GM23338 (cell line): ENCODE measurements at regions not wholly inside any gene's neighbourhood (a gene's known extent, or its start where the extent isn't known, plus 50 kb on each side); places are given as distances from the start of the nearest gene placed in this dataset.
A peak's percentile ranks its signal among the peaks of the same experiment; 100 is the strongest.

Source experiments
- ATAC-seq: fragments of 200-7000 bp; cut with Tn5 transposase; 3 replicates; pipeline ENCODE4 v1.9.1; 2020
- DNase-seq: peaks from one replicate; pipeline ENCODE4 v3.0.0-alpha.2; 2015; ENCODE audit warnings: low spot score
- H2AFZ ChIP-seq: fragments of 200-600 bp; sonication (generic); 2 replicates; pipeline ENCODE4 v1.8.0; 2016; ENCODE audit warnings: antibody characterized with exemption, mild to moderate bottlenecking, moderate library complexity
- H3F3A ChIP-seq: fragments of 200-600 bp; sonication (generic); replicated peaks from 2 replicates; pipeline ENCODE4 v1.8.0; 2017; ENCODE audit warnings: antibody characterized with exemption, mixed run types, low read depth
- H3K27ac ChIP-seq: fragments of 200-600 bp; sonication (generic); 2 replicates; pipeline ENCODE4 v1.6.1; 2016; ENCODE audit warnings: low read depth
- H3K27me3 ChIP-seq: fragments of 200-600 bp; sonication (generic); 2 replicates; pipeline ENCODE4 v1.8.0; 2016; ENCODE audit warnings: mild to moderate bottlenecking, mixed run types, moderate library complexity; ENCODE audit not compliant: insufficient read depth
- H3K36me3 ChIP-seq: fragments of 200-600 bp; sonication (generic); 2 replicates; pipeline ENCODE4 v1.8.0; 2016; ENCODE audit warnings: mild to moderate bottlenecking; ENCODE audit not compliant: insufficient read depth
- H3K4me1 ChIP-seq: fragments of 200-600 bp; sonication (generic); 2 replicates; pipeline ENCODE4 v1.8.0; 2016; ENCODE audit warnings: mild to moderate bottlenecking, moderate library complexity; ENCODE audit not compliant: insufficient read depth
- H3K4me2 ChIP-seq: fragments of 200-600 bp; sonication (generic); 2 replicates; pipeline ENCODE4 v1.7.1; 2017; ENCODE audit warnings: mixed run types
- H3K4me3 ChIP-seq: fragments of 200-600 bp; sonication (generic); 2 replicates; pipeline ENCODE4 v1.6.1; 2016; ENCODE audit warnings: mixed run types
- H3K79me2 ChIP-seq: fragments of 200-600 bp; sonication (generic); replicated peaks from 2 replicates; pipeline ENCODE4 v1.8.0; 2017; ENCODE audit warnings: mild to moderate bottlenecking; ENCODE audit not compliant: insufficient read depth
- H3K9me2 ChIP-seq: fragments of 200-600 bp; sonication (generic); 2 replicates; pipeline ENCODE4 v1.8.0; 2017; ENCODE audit not compliant: insufficient read depth
- H4K20me1 ChIP-seq: fragments of 200-600 bp; sonication (generic); replicated peaks from 2 replicates; pipeline ENCODE4 v1.8.0; 2017; ENCODE audit warnings: mild to moderate bottlenecking; ENCODE audit not compliant: insufficient read depth
- H3K27ac Mint-ChIP-seq: 2 replicates; pipeline ENCODE4 v1.8.0; 2020; ENCODE audit warnings: inconsistent platforms, mild to moderate bottlenecking, moderate library complexity, mixed read lengths
- H3K27me3 Mint-ChIP-seq: 3 replicates; pipeline ENCODE4 v1.8.0; 2022; ENCODE audit warnings: low read depth, mild to moderate bottlenecking, moderate library complexity, mixed read lengths, inconsistent platforms; ENCODE audit not compliant: insufficient read depth, poor library complexity
- H3K36me3 Mint-ChIP-seq: 3 replicates; pipeline ENCODE4 v1.8.0; 2021; ENCODE audit warnings: low read depth, mild to moderate bottlenecking, inconsistent platforms, moderate library complexity, mixed read lengths
- H3K4me1 Mint-ChIP-seq: 3 replicates; pipeline ENCODE4 v1.8.0; 2020; ENCODE audit warnings: mild to moderate bottlenecking, inconsistent platforms, mixed read lengths
- H3K4me3 Mint-ChIP-seq: 3 replicates; pipeline ENCODE4 v1.8.0; 2021; ENCODE audit warnings: moderate library complexity, mild to moderate bottlenecking, inconsistent platforms, mixed read lengths
- H3K9me3 Mint-ChIP-seq: 3 replicates; pipeline ENCODE4 v1.8.0; 2020; ENCODE audit warnings: moderate library complexity, mild to moderate bottlenecking, inconsistent platforms, mixed read lengths
- CREB1 ChIP-seq: fragments of 250-450 bp; sonication (Bioruptor Pico); IDR thresholded peaks from 2 replicates; pipeline ENCODE4 v1.5.0; 2020; ENCODE audit warnings: low read depth, mild to moderate bottlenecking, moderate library complexity
- EZH2 ChIP-seq: fragments of 200-600 bp; sonication (generic); IDR thresholded peaks from one replicate; pipeline ENCODE4 v1.8.0; 2017; ENCODE audit warnings: antibody characterized with exemption, mild to moderate bottlenecking, low read depth; ENCODE audit not compliant: unreplicated experiment
- NANOG ChIP-seq: IDR thresholded peaks from 2 replicates; pipeline ENCODE4 v1.6.1; 2016; ENCODE audit warnings: antibody characterized with exemption, borderline replicate concordance
- TF ChIP-seq, protein P1 (sequence below), 2 experiments: fragments of 200-600 bp in 1 of 2; sonication (generic) in 1 of 2; conservative IDR thresholded peaks; 2 replicates each; pipeline versions ENCODE4 v1.5.1 to v1.6.1; 2016 to 2017; ENCODE audit warnings: antibody characterized with exemption in 2 of 2, low read depth in 2 of 2, mild to moderate bottlenecking in 2 of 2, moderate library complexity in 1 of 2
- TF ChIP-seq, protein P2 (sequence below): IDR thresholded peaks from 2 replicates; pipeline ENCODE4 v1.6.1; 2016; ENCODE audit warnings: antibody characterized with exemption
- TF ChIP-seq, protein P3 (sequence below): fragments of 250-450 bp; sonication (Bioruptor Pico); IDR thresholded peaks from 2 replicates; pipeline ENCODE4 v1.5.0; 2020; ENCODE audit warnings: mild to moderate bottlenecking, moderate library complexity

DNA sequence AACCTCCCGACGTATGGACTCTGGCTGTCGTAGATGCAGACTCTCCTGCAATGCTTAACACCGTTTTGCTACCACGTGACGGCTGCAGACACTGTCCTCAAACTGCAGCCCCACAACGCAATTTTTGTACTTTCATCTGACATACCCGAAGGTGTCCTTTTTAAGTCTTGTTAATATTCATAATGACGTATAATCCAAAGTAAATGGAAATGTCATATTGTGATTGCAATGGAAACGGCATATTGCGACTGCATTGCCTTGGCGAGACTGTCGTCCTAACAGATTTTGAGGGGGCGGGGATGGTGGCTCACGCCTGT lies 79.3 kb upstream of the TBC1D3K start:
- no peaks in the 10 kb centered on the region for H3K9me2 ChIP-seq
- H3K4me1 ChIP-seq = peaks cover 5% of the 10 kb centered on the region; the same call in 1 of the 2 replicates
- no peaks in the 10 kb centered on the region for H3K79me2 ChIP-seq
- TF ChIP-seq NANOG = no peak
- H3K4me2 ChIP-seq = peak overlapping the region; percentile 91; the same call in 1 of the 2 replicates
- H3K27me3 ChIP-seq = no peaks in the 10 kb centered on the region
- H4K20me1 ChIP-seq = no peaks in the 10 kb centered on the region
- no peak for DNase-seq
- H3K27ac ChIP-seq = no peak overlapping the region
- H3F3A ChIP-seq = no peaks in the 10 kb centered on the region
- peak overlapping the region; percentile 100 for H2AFZ ChIP-seq
- Mint-ChIP-seq H3K4me3 (peak overlapping the region; percentile 44; the same call in 1 of the 3 replicates), H3K4me1 (no peaks in the 10 kb centered on the region; the same call in 2 of the 3 replicates), H3K9me3 (peaks cover 37% of the 10 kb centered on the region), H3K36me3 (no peaks in the 10 kb centered on the region), H3K27ac (no peak overlapping the region), H3K27me3 (peaks cover 2% of the 10 kb centered on the region)
- no peak for ATAC-seq
- H3K36me3 ChIP-seq = no peaks in the 10 kb centered on the region
- peak overlapping the region; percentile 54; the same call in 1 of the 2 replicates for H3K4me3 ChIP-seq

DNA sequence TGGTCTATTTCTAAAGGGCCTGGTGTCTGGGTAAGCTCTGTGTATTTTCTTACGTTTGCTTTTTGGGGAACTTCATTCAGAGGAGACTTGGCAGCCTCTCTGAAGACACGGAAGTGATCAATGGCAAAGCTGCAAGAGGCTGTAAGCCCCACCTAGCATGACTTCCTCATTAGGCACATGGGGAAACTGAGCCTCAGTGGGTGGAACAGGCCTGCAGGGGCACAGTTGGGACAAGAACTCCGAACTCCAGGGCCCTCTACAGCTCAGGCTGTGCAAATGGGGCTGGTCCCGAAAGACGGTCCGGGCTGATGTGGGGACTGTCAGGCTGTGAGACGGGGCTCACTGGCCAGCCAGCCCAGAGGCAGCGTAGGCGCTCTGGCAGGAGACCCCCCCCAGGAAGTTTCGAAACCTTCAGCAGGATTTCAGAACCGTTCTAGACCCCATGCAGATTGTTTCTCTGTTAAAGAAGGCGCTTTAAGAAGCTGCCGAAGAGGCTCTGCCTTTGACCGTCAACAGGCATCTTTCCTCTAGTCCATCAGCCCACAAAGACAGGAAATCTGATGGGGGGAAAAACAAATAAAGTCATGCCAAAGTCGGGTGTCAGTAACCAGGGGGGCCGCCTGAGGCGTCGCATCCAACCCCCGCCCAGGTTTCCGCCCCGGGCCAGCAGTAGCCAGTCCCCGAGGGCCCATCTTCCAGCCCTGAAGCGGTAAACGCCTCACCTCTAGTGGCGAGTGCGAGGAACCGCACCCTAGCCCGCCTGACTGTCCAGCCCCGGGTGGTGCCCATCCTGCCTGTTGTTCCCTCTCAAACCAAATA lies 79.8 kb upstream of the TBC1D3K start:
- H3K4me3 ChIP-seq = peak overlapping the region; percentile 54
- Mint-ChIP-seq H3K27ac (no peak overlapping the region), H3K36me3 (no peaks in the 10 kb centered on the region), H3K27me3 (peaks cover 4% of the 10 kb centered on the region), H3K4me3 (peak overlapping the region; percentile 62), H3K4me1 (no peaks in the 10 kb centered on the region; the same call in 2 of the 3 replicates), H3K9me3 (peaks cover 32% of the 10 kb centered on the region)
- peak overlapping the region; percentile 100 for H2AFZ ChIP-seq
- H3K9me2 ChIP-seq = no peaks in the 10 kb centered on the region
- H3K4me2 ChIP-seq = peak overlapping the region; percentile 91
- no peaks in the 10 kb centered on the region for H3K27me3 ChIP-seq
- H3K4me1 ChIP-seq = peaks cover 5% of the 10 kb centered on the region; the same call in 1 of the 2 replicates
- no peaks in the 10 kb centered on the region for H3K79me2 ChIP-seq
- ATAC-seq (peak; percentile 99), DNase-seq (peak; percentile 87)
- no peak overlapping the region for H3K27ac ChIP-seq
- H4K20me1 ChIP-seq = no peaks in the 10 kb centered on the region
- TF ChIP-seq, protein P1, sequence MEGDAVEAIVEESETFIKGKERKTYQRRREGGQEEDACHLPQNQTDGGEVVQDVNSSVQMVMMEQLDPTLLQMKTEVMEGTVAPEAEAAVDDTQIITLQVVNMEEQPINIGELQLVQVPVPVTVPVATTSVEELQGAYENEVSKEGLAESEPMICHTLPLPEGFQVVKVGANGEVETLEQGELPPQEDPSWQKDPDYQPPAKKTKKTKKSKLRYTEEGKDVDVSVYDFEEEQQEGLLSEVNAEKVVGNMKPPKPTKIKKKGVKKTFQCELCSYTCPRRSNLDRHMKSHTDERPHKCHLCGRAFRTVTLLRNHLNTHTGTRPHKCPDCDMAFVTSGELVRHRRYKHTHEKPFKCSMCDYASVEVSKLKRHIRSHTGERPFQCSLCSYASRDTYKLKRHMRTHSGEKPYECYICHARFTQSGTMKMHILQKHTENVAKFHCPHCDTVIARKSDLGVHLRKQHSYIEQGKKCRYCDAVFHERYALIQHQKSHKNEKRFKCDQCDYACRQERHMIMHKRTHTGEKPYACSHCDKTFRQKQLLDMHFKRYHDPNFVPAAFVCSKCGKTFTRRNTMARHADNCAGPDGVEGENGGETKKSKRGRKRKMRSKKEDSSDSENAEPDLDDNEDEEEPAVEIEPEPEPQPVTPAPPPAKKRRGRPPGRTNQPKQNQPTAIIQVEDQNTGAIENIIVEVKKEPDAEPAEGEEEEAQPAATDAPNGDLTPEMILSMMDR (conservative IDR thresholded peaks at IDR 0.05; ENCODE audit: low read depth in 2 of 2) = peak; percentile 75 to 80
- no peak for TF ChIP-seq CREB1 (CRISPR knock-in tag)
- no peaks in the 10 kb centered on the region for H3K36me3 ChIP-seq
- H3F3A ChIP-seq = no peaks in the 10 kb centered on the region

DNA sequence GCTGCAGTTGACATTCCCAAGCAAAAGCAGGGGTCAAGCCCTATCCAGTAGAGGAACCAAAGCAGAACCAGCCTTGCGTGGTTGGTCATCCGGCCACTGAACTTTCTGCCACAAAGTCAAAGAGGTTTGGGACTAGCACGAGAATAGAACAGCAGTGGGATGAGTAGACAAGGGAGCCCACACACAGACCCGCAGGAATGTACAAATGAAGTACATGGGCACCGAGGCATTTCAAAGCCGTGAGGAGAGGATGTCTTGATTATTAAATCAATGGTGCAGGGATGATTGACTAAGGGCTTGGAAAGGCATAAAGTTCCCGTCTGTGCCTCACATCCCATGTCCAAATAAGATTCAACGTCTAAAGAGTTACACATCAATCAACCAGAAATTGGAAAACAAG lies 81.8 kb upstream of the TBC1D3K start:
- H3K4me1 ChIP-seq = peaks cover 5% of the 10 kb centered on the region; the same call in 1 of the 2 replicates
- H3F3A ChIP-seq = no peaks in the 10 kb centered on the region
- H3K36me3 ChIP-seq = no peaks in the 10 kb centered on the region
- H3K27me3 ChIP-seq = no peaks in the 10 kb centered on the region
- H3K9me2 ChIP-seq = no peaks in the 10 kb centered on the region
- H3K4me2 ChIP-seq = no peak overlapping the region
- ATAC-seq (no peak), DNase-seq (no peak)
- Mint-ChIP-seq H3K27ac (no peak overlapping the region), H3K36me3 (no peaks in the 10 kb centered on the region), H3K27me3 (peaks cover 6% of the 10 kb centered on the region), H3K4me3 (no peak overlapping the region), H3K4me1 (no peaks in the 10 kb centered on the region; the same call in 2 of the 3 replicates), H3K9me3 (peaks cover 19% of the 10 kb centered on the region)
- no peak overlapping the region for H3K4me3 ChIP-seq
- no peak overlapping the region for H2AFZ ChIP-seq
- no peaks in the 10 kb centered on the region for H4K20me1 ChIP-seq
- H3K79me2 ChIP-seq = no peaks in the 10 kb centered on the region
- no peak overlapping the region for H3K27ac ChIP-seq
- TF ChIP-seq EZH2 (no peak), CREB1 (CRISPR knock-in tag) (no peak)
- TF ChIP-seq, protein P2, sequence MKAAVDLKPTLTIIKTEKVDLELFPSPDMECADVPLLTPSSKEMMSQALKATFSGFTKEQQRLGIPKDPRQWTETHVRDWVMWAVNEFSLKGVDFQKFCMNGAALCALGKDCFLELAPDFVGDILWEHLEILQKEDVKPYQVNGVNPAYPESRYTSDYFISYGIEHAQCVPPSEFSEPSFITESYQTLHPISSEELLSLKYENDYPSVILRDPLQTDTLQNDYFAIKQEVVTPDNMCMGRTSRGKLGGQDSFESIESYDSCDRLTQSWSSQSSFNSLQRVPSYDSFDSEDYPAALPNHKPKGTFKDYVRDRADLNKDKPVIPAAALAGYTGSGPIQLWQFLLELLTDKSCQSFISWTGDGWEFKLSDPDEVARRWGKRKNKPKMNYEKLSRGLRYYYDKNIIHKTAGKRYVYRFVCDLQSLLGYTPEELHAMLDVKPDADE = no peak
- TF ChIP-seq, protein P3, sequence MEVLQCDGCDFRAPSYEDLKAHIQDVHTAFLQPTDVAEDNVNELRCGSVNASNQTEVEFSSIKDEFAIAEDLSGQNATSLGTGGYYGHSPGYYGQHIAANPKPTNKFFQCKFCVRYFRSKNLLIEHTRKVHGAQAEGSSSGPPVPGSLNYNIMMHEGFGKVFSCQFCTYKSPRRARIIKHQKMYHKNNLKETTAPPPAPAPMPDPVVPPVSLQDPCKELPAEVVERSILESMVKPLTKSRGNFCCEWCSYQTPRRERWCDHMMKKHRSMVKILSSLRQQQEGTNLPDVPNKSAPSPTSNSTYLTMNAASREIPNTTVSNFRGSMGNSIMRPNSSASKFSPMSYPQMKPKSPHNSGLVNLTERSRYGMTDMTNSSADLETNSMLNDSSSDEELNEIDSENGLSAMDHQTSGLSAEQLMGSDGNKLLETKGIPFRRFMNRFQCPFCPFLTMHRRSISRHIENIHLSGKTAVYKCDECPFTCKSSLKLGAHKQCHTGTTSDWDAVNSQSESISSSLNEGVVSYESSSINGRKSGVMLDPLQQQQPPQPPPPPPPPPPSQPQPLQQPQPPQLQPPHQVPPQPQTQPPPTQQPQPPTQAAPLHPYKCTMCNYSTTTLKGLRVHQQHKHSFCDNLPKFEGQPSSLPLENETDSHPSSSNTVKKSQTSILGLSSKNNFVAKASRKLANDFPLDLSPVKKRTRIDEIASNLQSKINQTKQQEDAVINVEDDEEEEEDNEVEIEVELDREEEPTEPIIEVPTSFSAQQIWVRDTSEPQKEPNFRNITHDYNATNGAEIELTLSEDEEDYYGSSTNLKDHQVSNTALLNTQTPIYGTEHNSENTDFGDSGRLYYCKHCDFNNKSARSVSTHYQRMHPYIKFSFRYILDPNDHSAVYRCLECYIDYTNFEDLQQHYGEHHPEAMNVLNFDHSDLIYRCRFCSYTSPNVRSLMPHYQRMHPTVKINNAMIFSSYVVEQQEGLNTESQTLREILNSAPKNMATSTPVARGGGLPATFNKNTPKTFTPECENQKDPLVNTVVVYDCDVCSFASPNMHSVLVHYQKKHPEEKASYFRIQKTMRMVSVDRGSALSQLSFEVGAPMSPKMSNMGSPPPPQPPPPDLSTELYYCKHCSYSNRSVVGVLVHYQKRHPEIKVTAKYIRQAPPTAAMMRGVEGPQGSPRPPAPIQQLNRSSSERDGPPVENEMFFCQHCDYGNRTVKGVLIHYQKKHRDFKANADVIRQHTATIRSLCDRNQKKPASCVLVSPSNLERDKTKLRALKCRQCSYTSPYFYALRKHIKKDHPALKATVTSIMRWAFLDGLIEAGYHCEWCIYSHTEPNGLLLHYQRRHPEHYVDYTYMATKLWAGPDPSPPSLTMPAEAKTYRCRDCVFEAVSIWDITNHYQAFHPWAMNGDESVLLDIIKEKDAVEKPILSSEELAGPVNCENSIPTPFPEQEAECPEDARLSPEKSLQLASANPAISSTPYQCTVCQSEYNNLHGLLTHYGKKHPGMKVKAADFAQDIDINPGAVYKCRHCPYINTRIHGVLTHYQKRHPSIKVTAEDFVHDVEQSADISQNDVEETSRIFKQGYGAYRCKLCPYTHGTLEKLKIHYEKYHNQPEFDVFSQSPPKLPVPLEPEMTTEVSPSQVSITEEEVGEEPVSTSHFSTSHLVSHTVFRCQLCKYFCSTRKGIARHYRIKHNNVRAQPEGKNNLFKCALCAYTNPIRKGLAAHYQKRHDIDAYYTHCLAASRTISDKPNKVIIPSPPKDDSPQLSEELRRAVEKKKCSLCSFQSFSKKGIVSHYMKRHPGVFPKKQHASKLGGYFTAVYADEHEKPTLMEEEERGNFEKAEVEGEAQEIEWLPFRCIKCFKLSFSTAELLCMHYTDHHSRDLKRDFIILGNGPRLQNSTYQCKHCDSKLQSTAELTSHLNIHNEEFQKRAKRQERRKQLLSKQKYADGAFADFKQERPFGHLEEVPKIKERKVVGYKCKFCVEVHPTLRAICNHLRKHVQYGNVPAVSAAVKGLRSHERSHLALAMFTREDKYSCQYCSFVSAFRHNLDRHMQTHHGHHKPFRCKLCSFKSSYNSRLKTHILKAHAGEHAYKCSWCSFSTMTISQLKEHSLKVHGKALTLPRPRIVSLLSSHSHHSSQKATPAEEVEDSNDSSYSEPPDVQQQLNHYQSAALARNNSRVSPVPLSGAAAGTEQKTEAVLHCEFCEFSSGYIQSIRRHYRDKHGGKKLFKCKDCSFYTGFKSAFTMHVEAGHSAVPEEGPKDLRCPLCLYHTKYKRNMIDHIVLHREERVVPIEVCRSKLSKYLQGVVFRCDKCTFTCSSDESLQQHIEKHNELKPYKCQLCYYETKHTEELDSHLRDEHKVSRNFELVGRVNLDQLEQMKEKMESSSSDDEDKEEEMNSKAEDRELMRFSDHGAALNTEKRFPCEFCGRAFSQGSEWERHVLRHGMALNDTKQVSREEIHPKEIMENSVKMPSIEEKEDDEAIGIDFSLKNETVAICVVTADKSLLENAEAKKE (CRISPR knock-in tag) = no peak
